ENCODE measurements at regions not wholly inside any gene's neighbourhood (a gene's known extent, or its start where the extent isn't known, plus 50 kb on each side); places are given as distances from the start of the nearest gene placed in this dataset.

DNA sequence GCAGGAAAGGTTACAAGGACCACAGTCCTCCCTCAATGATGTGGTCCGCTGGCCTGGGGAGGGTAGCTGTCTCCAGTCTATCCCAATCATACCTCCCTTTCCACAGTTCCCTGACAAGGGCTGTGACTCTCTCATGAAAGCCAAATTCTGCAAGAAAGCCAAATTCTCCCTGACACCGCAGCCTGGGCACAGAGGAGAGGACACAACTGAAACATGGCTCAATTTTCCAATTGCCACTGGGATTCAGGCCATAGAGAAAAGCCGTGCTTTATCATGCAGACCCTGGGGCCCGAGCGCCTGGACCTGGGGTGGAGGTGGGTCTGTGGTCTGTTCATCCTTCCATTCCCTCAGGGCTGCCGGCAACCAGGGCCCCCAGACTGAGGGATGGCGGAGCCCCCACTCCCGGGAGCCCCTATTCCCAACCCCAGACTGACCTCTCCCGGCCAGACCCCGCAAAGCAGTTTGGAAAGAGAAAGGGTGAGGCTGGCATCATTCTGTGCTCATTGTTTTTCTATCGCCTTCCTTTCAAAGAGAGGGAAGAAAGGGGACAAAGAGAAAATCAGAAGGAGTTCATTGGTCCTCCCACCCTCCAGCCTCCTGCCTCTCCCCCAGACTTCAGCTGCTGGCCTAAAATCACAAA is 239.5 kb downstream of the BUD13 start:
- DNase-seq: no peak

DNA sequence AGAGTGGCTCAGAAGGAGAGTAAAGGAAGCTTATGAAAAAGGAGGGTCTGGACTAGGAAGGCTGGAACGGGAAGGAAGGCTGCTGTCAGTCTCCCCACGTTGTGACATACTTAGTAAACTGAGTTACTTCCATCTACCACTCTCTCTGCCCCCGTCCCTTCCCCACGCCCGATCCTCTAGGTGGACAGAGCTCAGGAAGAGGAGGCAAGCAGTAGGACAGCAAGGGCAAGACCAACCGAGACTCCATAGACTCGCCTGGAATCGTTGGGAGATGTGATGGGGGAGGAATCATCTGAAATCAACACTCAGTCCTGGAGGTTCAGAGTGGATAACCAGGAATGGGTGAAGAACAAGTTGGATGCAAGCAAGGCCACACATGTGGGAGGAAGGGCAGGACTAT is 240.7 kb downstream of the BUD13 start:
- no peak for DNase-seq

DNA sequence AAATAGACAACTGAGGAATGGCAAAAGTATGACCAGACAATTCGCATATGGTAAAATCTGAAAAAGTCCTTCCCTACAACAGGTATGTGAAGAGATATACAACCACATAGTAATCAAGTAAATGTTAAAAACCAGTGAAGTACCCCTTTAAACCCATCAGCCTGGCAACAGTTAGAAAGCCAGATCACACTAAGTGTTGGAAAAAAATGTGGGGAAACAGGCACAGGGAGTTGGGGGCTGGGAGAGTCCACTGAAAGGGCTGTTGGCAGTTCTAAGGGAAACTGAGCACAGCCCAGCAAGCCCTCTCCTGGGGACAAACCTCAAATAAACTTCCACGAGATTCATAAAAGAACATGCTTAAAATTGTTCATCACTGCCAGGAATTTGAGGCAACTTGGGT is 242.1 kb downstream of the BUD13 start:
- DNase-seq: no peak

DNA sequence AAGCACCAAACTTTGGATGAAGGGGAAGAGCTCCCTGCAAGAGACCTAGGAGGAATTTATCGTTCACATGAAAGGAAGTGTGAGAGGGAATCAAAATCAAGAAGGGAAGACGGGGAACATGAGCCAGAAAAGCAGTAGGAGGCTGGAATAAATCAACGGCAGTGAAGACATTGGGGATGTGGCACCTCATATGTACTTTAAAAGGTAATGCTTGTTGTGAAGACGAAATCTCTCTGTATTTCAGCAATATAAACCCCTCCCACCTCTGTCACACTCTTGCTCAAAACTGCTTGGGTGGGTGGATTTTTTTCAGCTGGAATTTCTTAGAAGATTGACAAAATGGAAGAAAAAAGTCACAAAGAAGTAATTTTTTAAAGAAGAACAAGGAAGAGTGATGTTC is 243.5 kb downstream of the BUD13 start:
- no peak for DNase-seq

DNA sequence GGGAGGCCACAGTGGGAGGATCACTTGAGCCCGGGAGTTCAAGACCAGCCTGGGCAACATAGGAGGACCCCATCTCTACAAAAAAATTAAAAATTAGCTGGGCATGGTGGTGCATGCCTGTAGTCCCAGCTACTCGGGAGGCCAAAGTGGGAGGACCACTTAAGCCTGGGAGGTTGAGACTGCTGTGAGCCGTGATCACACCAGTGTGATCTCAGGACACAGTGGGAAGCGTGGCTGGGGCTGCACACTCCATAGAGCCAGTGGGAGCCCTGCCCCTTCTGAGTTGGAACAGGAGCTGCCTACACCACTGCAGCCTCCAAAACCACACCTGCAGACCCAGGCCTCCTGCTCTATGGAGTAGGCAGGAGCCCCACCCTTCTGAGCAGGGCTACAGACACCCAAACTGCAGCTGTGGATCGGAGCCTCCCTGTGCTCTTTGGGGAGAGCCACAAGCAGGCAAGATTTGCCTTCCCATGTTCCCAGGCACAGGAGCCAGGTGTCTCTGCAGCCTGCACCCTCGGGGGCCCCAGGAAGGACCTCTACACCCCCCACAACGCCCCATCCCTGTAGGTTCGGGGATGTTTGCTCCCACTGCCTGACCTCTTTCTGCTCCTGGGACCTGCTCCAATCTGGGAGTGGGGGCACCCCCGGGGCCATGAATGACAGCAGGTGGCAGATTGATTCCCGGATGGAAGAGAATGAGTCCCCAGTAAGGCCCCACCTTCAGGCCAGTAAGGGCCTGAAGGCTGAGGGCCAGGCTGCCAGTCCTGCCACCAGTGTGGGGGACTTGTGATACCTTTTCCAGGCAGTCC is 245.4 kb downstream of the BUD13 start:
- no peak for DNase-seq

DNA sequence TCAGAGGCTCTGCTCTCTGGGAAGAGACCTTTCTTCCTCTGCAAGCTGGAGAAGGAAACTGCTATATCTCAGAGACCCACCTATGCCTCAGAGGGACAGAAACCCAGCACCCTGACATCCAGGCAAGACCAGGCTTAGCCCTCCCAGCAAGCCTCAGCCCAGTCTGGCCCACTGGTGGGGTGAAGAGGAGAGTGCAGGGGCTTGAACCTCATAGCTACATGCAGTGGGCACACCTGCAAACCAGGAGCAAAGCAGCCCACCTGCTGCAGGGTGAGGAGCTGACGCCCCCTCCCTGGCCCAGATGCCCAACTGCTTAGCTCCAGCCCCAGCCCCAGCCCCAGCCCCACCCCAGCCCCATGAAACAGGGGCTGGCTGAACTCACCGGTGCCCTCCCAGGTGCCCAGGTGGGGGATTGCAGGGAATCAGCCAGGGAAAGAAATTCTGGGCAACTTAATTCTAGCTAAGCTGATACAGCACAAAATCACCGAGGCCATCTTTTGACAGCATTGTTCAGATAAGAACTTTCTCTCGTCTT is 246.8 kb downstream of the BUD13 start:
- DNase-seq: no peak

DNA sequence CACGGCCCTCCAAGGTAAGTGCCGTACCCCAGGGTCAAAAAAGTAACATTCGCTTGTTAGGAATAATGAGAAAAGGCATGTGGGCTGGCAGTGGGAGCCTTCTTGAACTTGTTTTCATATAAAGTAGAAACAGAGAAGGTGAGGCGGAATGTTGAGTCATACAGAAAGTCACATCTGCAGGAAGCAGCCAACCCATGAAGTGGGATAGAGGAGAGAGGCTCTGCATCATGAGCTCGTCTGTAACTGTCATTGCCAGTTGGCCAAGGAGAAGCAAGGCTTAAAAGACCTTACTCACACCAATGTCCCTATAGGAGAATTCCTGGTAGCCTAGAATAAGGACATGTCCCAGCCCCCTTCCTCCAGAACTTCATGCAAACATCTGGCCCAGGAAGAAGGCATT is 253.3 kb downstream of the BUD13 start:
- no peak for DNase-seq

DNA sequence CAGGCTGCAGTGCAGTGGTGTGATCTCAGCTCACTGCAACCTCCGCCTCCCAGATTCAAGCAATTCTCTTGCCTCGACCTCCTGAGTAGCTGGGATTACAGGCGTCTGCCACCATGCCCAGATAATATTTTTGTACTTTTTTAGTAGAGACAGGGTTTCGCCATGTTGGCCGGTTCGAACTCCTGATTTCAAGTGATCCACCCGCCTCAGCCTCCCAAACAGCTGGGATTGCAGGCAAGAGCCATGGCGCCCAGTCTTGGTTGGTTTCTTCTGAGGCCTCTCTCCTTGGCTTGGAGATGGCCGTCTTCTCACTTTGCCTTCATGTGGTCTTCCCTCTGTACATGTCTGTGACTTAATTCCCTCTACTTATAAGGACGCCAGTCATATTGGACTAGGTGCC is 254.6 kb downstream of the BUD13 start:
- DNase-seq: no peak

DNA sequence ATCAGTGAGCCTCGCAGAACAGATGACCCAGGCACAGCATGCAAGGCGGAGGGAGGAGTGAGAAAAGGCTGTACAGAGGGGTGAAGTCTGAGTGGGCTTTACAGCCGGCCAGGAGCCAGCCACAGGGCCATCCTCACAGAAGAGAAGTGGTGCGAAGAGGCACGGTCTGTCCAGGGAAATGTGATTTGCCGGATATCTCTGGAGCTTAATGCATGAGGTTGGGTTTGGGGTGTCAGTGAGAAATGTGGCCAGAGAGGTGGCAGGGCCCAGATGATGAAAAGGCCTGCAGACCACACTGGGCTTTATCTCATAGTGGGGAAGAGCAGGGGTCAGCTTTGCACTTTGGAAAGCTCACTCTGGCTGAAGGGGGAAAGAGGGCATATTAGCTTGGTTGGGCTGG is 255.2 kb downstream of the BUD13 start:
- no peak for DNase-seq

DNA sequence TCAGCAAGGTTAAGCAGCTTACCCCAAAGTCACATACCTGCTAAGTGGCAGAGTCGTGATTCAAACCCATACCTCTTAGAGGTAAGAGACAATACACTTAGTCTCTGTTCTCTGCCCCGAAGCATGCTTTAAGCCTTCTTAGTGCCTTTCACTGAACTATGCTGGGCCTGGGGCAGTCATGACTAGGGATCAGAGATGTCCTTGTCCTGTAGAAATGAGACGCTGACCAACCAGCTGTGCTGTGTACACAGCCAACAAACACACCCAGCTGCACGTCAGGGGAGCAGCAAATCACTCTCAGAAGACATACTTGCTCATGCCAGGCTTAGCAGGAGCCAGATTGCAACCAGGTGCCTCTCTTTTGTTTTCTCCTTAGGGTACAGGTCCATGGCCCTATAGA is 255.7 kb downstream of the BUD13 start:
- DNase-seq: no peak

DNA sequence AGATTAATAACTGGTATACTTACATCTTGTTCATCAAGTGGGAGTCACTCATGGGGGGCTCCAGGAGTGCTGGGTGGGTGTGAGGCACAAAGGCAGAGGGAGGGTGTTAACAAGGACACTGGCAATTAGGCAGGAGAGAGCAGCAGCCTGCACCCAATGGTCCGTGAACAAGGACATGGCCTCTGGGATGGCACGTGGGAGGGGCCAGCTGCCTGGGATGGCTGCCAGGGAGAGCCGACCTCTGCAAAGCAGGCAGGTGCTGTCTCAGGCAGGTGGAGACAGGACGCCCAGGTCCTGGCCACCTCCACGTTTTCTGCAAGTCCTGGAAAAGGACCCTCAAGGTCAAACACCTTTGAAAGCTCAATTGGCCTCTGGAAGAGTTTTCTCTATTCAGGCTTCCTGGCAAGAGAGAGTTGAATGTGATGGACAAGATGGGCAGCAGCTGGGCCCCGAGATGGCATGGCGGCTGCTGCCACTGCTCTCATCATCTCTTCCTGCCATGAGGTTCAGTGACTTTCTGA is 257.1 kb downstream of the BUD13 start:
- no peak for DNase-seq

DNA sequence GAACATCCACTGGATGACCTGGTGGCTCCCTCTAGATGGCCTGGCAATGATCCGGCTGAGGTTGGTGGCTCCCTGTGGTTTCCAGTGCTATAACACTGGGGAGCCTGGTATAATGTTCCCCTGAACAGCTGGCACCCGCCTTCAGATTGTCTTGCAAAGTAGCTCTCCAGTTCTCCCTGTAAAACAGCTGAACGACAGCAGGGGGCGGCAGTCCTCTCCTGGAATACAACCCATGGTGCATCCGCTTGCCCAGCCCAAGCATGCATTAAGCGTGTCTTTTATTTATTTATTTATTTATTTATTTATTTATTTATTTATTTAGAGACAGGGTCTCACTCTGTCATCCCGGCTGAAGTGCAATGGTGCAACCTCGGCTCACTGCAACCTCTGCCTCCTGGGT is 258.9 kb downstream of the BUD13 start:
- DNase-seq: no peak

DNA sequence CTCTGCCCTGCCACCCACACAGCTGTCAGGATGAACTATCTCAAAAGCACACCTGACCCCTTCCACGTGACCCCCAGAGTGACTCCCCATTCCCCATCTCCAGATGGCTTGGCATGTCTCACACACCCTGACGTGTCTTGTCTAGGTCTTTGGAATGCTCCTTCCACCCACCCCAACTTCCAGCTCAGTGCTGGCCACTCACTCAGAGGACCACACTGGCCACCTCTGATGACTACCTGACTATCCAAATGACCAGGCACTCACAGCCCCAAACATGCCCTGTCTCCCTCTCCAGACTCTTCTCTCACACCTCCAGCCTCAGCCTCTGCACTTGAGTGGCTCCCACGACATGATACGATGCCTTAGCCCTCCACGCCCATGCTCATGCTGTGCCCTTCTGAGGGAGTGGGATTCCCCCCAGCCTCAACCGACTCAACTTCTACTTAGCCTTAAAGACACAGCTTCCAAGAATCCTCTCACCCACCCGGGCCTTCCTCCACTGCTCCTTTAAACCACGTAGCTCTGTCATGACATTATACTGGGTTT is 259.4 kb downstream of the BUD13 start:
- no peak for DNase-seq

DNA sequence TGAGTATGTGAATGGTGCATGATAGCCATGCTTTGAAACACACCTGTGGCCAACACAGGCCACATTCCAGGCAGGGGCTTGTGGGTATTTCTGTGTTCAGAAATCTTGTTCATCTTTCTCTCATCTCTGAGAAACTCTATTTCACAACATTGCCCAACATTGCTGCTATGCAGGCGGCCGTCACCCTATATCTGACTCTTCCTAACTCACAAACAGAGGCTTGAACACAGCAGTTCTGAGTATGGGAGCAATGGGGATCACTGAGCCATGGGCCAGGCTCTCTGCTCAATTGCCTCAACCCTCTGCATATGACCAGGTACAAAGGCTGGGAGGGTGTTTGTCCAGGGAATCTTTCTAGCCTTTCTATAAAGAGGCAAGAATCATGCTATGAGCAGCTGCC is 259.9 kb downstream of the BUD13 start:
- DNase-seq: no peak

DNA sequence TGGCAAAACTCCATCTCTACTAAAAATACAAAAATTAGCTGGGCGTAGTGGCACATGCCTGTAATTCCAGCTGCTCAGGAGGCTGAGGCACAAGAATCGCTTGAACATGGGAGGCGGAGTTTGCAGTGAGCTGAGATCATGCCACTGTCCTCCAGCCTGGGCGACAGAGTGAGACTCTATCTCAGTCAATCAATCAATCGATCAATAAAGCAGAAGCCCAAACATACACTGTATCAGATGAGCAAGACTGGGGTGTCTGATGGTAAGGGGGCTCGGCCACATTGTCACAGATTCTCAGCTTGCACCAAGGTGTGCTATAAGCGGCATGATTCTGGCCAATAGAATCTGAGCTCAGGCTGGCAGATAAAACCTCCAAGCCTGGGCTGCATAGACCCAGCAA is 261.1 kb downstream of the BUD13 start:
- DNase-seq: no peak

DNA sequence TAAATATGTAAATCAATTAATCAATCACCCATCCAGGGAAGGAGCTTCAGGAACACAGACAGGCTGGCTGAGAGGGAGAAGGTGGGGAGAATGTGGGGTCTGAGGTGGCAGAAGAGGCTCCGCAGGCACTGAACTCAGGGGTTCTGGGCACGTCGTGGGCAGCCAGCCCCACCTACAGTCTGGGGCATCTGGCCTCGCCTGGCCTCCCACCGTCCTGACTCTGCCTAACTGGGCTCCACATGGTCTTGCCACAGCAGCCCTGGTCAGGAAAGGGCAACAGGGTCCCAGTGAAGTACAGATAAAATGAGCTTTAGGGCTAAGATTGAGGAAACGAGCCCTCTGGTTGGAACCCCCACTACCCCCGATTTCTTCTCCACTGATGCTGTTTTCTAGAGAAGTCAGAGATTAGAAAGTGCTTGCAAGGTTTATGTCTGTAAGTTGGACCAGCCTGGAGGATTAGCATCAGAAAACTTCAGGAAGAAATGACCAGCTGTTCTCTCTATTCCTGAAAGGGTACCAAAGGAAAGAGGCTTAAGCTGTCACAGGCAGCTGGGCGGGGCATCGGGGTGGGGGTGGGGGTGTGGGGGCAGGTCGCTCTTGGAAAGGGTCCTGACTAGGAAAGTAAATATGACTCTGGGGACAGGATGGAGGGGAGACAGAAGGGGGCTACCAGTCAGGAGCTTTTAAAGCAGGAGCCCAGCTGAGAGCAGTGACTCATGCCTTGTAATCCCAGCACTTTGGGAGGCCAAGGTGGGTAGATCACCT is 261.7 kb downstream of the BUD13 start:
- no peak for DNase-seq

DNA sequence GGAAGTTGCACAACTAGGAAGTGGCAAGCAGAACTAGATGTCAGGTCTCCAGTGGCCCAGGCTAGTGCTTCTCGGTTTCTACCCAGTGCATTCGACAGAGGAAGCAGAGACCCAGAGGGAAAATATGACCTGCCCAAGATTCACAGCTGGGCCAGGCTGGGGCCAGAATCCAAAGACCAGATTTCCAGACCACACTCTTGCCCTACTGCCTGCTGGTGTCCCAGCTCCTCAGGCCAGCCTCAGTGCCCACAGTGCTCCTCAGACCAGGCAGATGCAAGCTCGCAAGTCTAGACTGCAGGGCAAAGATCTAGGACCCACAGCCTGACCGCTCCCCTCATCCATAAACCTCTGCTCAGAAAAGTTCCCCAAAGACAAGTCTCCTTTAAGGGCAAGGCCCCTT is 262.6 kb downstream of the BUD13 start:
- no peak for DNase-seq

DNA sequence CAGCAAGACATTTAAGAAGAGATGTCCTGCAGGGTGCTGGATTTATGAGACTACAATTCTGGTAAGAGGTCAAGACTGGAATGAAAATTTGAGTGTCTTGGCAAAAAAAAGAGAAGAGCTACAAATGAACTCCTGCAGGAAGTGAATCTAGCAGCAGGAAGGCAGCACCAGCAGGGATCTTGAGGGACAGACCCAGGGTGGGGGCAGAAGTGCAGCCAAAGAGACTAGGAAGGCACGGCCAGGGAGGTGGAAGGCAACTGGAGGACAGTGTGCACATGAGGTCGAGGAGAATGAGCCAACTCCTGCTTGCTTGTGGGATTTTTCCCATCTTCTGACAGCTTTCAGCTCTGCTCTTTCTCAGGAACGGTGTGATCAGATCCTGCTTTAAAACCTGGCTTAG is 263.2 kb downstream of the BUD13 start:
- DNase-seq: no peak

DNA sequence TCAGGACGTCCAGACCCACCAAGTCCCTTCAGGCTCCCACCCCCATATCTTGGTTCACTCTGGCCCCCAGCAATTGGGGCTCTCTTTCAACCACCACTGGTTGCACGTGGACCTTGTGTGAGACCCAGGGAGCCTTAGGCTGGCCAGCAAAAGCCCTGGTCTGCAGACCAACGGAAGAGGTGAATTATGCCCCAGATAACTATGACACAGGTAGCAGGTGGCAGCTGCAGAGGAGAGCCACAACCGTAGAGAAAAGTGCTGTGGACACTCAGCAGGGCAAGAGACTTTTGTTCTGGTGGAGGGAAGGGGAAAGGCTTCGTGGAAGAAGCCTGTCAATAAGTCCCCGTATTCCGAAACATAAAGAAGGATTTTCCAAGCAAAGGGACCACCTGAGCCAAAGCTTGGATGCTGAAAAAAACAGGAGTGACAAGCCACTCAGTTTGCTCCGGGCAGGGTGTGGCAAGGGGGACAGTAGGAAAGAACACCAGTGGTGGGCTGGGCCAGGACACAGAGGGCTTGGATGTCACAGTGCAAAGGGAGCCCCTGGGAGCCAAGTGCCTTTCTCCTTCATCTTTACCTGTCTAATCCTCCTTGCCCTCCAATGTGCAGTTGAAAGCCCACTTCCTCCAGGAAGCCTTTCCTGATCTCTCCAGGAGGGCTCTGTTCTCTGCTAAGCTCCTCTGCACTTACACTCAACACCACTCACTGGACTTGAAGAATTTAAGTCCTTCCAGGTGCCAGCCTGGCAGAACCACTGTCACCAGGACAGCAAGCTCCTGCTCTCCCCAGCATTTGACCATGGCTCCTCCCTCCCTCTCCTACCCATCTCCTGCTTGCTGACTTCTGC is 264.7 kb downstream of the BUD13 start:
- no peak for DNase-seq

DNA sequence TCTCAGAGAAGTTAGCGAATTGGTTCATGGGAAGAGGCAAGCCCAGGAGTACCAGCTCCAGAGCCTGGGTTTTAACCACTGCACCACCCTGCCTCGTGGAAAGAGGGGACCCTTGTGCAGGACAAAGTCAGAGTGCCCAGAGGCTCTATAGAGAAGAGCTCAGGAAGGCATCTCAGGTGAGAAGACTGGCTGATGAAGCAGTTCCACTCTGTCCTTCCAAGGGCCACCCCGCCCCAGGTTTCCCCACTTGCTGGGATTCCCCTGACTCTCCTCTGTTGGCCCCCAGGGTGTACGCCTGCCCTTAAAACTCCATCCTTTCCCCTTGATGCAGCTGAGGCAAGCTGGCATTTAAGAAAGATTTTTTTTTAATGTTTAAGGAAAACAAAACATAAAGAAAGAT is 265.8 kb downstream of the BUD13 start:
- DNase-seq: no peak

DNA sequence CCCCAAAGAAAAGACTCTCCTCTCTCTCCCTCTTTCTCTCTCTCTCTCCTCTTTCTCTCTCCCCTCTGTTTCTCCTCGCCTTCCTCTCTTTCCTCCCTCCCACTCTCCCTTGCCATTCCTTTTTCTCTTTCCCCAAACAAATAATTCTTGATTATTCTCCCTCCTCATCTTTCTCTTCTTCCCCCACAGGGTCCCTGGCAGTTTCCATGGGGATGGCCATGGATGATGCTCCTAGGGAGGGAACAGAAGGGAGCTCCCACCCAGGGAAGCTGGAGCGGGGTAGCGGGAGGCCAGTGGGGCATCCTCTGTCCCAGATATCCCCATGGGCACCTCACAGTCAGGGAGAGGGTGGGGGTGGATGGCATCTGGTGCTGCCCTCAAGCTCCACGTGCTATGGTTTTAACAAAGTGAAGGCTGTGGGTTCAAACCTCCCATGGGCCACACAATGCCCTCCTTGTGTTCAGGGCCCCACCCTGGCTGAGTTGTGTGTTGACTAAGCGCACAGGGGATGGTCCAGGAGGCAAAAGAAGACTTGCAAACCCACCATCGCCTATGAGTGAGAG is 266.4 kb downstream of the BUD13 start:
- DNase-seq: no peak
